Activated naive CD4-positive, alpha-beta T cell treated with anti-CD3 and anti-CD28 coated beads for 36 hours (primary cell): ENCODE measurements at regions not wholly inside any gene's neighbourhood (a gene's known extent, or its start where the extent isn't known, plus 50 kb on each side); places are given as distances from the start of the nearest gene placed in this dataset.

Experiments used
- CTCF ChIA-PET: fragments of 350-600 bp; sonication (Branson Sonifier 250); formaldehyde crosslinking; loops from one replicate; lab custom pipeline; 2021; ENCODE audit warnings: antibody characterized with exemption; lab: Charles Lee
- DNase-seq: peaks from one replicate; pipeline ENCODE4 v3.0.0-alpha.2; 2020
- H3K27ac Mint-ChIP-seq: one replicate; pipeline ENCODE4 v1.8.0; 2021; ENCODE audit warnings: mild to moderate bottlenecking, mixed read lengths
- H3K27me3 Mint-ChIP-seq: one replicate; pipeline ENCODE4 v1.8.0; 2021; ENCODE audit warnings: low read depth, mixed read lengths
- H3K36me3 Mint-ChIP-seq: one replicate; pipeline ENCODE4 v1.8.0; 2021; ENCODE audit warnings: low read depth, mixed read lengths
- H3K4me1 Mint-ChIP-seq: one replicate; pipeline ENCODE4 v1.8.0; 2021; ENCODE audit warnings: low read depth, mixed read lengths
- H3K4me3 Mint-ChIP-seq: one replicate; pipeline ENCODE4 v1.8.0; 2021; ENCODE audit warnings: mild to moderate bottlenecking, moderate library complexity, mixed read lengths
- H3K9me3 Mint-ChIP-seq: one replicate; pipeline ENCODE4 v1.8.0; 2021; ENCODE audit warnings: mixed read lengths
- intact Hi-C: fragments of 100-400 bp; cut with micrococcal nuclease; formaldehyde crosslinking; loops from one replicate; pipeline ENCODE4 v1.15.1; 2023

DNA sequence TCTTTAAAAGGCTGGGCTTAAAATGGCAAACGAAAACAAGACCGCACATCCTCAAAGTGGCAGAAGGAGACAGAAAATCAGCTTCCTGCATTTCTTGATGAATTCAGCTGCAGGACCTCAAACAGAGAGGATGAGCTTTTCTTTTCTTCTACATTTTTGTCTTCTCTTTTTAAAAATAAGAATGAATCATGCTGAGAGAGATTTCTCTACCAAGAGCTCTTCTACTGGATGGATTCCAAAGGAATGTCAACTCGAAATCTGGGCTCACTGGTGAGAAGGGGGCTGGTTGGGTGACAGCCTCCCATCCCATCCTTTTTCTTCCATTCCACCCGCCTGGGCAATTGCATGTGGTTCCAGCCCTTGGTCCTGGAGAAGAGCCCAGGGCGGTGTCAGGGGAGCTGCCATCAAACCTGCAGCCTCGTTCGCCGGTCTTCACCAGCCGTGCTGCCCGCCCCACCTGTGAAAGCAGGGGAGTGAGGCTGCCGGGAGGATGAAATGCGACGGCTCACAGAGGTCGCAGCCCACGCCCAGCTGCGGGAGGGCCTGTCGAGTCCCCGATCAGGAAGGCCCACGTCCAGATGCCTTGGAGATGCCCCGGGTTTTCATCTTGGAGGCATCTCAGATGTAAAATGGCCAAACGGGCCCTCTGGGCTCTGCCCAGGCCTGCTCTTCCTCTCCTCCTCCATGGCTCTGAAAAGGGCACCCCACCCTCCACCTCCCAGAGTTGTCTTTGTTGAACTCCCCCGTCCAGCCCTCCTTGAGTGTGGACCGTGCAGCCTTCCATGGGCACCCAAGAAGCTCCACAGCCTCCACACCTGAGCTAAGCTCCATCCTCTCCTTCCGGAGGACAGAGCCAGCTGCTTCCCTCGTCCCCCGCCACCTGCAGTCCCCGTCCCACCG lies 121.9 kb downstream of the FOXL1 start:
- DNase-seq: no peak
- Mint-ChIP-seq H3K4me1 (no peaks in the 10 kb centered on the region), H3K27me3 (no peaks in the 10 kb centered on the region), H3K4me3 (no peak overlapping the region), H3K36me3 (no peaks in the 10 kb centered on the region), H3K9me3 (no peaks in the 10 kb centered on the region), H3K27ac (no peak overlapping the region)
- CTCF ChIA-PET: no interaction called here
- intact Hi-C loops: no loop called here

DNA sequence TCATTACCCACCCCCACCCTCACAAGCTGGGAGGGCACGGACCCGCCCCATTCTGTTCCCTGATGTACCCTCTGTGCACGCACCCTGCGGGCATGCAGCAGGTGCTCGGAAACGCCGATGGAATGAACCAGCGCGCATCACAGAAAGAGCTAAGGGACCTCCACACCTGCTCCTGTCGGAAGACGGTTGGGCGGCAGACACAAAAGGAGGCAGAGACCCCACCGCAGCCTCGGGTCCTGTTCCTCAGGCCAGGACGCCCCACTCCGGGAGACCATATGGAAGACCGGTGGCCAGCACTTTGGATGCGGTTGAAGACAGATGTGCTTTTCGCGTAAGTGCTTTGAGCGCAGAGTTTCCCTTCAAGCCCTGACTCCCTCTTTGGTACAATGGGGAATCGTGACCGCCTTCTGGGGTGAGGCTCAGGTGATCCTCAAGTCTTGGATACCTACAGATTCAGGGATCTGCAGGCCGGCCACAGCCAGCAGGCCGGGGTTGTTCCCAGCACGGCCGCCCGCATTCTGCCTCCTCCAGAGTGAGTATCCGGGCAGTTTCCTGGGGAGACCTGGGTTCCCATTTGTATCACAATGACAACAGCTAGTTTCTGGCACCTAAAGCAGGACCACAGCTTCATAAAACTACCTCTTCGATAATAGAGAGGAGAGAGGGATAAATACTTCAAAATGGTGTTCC lies 123.1 kb downstream of the FOXL1 start:
- Mint-ChIP-seq H3K4me1 (no peaks in the 10 kb centered on the region), H3K27ac (no peak overlapping the region), H3K27me3 (peaks cover 2% of the 10 kb centered on the region), H3K4me3 (no peak overlapping the region), H3K36me3 (no peaks in the 10 kb centered on the region), H3K9me3 (no peaks in the 10 kb centered on the region)
- intact Hi-C loops: no loop called here
- no peak for DNase-seq
- CTCF ChIA-PET: no interaction called here

DNA sequence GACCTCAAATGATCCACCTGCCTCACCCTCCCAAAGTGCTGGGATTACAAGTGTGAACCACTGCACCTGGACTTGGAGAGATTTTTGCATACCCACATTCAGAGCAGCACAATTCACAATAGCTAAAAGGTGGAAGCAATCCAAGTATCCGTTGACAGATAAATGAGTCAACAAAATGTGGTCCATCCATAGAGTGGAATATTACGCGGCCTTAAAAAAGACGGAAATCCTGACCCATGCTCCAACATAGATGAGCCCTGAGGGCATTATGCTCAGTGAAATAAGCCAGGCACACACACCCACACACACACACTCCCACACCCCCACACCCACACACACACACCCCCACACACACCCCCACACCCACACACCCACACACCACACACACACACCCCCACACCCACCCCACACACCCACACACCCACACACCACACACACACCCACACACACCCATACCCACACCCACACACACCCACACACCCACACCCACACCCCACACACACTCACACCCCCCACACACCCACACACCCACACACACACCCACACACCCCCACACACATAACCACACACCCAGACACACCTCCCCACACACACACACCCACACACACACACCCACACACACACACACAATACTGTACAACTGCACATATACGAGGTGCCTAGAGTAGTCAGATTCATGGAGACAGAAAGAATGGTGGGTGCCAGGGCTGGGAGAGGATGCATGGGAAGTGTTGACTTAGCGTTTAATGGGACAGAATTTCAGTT lies 124.7 kb downstream of the FOXL1 start:
- Mint-ChIP-seq H3K27ac (no peak overlapping the region), H3K9me3 (no peaks in the 10 kb centered on the region), H3K4me3 (no peak overlapping the region), H3K4me1 (no peaks in the 10 kb centered on the region), H3K36me3 (no peaks in the 10 kb centered on the region), H3K27me3 (peaks cover 2% of the 10 kb centered on the region)
- DNase-seq: no peak
- intact Hi-C loops: no loop called here
- CTCF ChIA-PET: no interaction called here

DNA sequence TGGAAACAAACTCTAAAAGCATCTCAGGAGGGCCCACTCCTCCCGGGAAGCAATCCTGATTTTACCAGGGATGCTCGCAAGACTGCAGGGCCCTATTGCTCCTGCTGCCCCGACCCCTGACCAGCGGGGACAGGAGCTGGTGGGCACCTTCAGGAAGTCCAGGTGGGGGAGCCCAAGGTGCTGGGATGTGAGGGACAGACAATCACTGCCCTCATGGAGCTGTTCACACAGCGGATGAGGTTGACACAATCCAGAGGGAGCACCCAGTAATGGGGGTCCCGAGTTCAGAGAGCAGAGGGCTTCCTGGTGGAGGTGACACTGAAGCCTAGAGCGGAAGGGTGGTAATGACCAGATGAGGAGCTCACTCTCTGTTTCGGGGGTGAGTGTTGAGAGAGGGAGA lies 126.2 kb downstream of the FOXL1 start:
- CTCF ChIA-PET: no interaction called here
- no peak for DNase-seq
- intact Hi-C loops: no loop called here
- H3K27ac Mint-ChIP-seq: no peak overlapping the region
- H3K4me3 Mint-ChIP-seq: no peak overlapping the region
- peaks cover 5% of the 10 kb centered on the region for H3K9me3 Mint-ChIP-seq
- H3K4me1 Mint-ChIP-seq: no peaks in the 10 kb centered on the region
- H3K36me3 Mint-ChIP-seq: no peaks in the 10 kb centered on the region
- H3K27me3 Mint-ChIP-seq: peaks cover 2% of the 10 kb centered on the region

DNA sequence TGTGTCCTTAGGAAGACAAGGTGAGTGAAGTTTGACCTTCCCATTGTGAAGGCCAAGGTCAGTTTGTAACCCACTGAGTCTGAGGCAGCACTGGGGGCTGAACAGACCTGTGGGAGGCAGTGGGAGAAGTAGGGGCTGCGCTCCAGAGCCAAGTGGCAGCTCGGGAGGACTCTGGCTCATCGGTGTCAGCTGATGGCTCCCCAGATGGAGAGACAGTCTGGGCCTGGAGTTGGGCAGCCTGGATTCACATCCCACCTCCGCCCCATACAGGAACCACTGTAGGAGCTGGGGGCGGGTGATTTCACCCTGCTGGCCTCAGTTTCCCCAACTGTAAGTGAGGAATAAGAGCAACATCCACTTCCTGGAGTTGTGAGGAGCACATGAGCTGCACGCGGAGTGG lies 128.4 kb downstream of the FOXL1 start:
- Mint-ChIP-seq H3K4me1 (no peaks in the 10 kb centered on the region), H3K27me3 (peaks cover 2% of the 10 kb centered on the region), H3K36me3 (no peaks in the 10 kb centered on the region), H3K9me3 (peaks cover 5% of the 10 kb centered on the region), H3K27ac (no peak overlapping the region), H3K4me3 (no peak overlapping the region)
- no peak for DNase-seq
- intact Hi-C loops: no loop called here
- CTCF ChIA-PET: no interaction called here

DNA sequence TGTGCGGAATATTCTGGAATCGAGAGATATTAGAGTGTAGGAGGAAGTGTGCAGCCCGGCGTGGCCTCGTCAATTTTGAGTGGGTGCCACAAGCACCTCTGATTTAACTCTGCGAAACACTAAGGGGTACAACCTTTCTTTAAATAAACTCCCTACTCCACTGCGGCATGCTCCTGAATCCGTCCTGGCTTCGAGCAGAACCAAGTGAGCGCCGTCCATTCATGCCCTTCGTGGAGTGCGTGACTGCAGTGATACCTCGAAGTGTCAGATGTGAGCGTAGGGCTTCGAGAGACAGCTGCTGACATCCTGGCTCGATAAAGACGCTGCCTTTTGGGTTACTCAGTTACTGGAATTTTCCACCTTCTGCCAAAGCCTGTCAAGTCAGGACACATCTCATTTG lies 128.8 kb downstream of the FOXL1 start:
- intact Hi-C loops: no loop called here
- Mint-ChIP-seq H3K27ac (no peak overlapping the region), H3K4me1 (no peaks in the 10 kb centered on the region), H3K27me3 (peaks cover 2% of the 10 kb centered on the region), H3K9me3 (peaks cover 5% of the 10 kb centered on the region), H3K36me3 (no peaks in the 10 kb centered on the region), H3K4me3 (no peak overlapping the region)
- DNase-seq: no peak
- CTCF ChIA-PET: no interaction called here

DNA sequence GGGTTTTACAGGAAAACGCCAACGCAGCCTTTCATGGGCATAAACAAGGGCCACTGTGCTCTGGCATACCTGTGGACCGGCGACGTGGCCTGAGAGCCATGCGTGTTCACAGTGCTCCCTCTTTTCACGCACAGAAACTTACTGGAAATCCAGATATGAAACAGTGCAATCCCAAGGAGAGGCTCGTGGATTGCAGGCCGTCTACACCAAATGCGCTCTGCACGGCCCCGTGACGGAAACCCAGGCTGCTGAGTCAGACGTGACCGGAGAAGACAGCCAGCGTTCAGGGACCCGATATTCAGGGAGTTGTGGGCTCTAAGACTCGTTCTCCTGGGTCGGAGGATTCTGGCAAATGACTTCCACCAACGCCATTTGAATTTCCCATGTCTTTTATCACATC lies 129.2 kb downstream of the FOXL1 start:
- no peak for DNase-seq
- Mint-ChIP-seq H3K27me3 (peaks cover 2% of the 10 kb centered on the region), H3K9me3 (peaks cover 5% of the 10 kb centered on the region), H3K4me3 (no peak overlapping the region), H3K27ac (no peak overlapping the region), H3K36me3 (no peaks in the 10 kb centered on the region), H3K4me1 (no peaks in the 10 kb centered on the region)
- intact Hi-C loops: no loop called here
- CTCF ChIA-PET: no interaction called here

DNA sequence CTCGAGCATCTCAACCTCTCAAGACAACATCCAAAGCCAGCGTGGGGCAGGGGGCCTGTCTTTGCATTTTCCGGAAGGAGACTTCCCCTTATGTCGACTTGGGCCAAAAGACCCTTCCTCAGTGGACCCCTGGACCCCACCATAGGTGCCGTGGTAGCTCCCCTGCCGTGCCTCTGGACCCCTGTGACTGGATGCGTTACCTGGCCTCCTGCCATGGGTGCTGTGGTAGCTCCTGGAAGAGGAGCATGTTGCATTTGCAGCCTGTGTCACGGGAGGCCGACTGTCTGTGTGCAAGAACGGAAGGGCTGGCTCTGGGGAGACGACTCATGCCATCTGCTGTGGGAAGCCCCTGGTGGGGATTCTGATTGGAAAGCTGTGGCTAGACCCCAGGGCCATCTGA lies 130.1 kb downstream of the FOXL1 start:
- Mint-ChIP-seq H3K36me3 (no peaks in the 10 kb centered on the region), H3K9me3 (peaks cover 5% of the 10 kb centered on the region), H3K27me3 (peaks cover 2% of the 10 kb centered on the region), H3K4me3 (no peak overlapping the region), H3K27ac (no peak overlapping the region), H3K4me1 (no peaks in the 10 kb centered on the region)
- DNase-seq: no peak
- CTCF ChIA-PET: no interaction called here
- intact Hi-C loops: no loop called here

DNA sequence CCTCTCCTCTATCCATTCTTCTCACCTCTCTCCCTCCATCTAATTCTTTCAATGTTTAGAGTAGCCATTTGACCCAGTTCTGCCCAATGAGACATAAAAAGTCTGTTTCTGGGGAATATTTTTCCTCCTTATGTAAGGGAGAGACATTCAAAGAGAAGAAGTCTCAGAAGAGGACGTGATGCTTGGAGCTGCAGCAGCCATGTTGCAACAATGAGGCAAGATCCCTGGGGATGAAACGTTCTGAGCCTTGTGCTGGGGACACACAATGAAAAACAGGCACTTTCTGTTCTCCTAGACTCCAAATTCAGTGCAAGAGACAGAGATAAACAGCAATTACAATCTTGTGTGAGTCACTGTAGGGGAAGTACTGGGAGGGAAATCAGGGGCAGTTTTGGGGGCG lies 130.8 kb downstream of the FOXL1 start:
- CTCF ChIA-PET: no interaction called here
- Mint-ChIP-seq H3K27me3 (peaks cover 2% of the 10 kb centered on the region), H3K27ac (no peak overlapping the region), H3K4me3 (no peak overlapping the region), H3K4me1 (no peaks in the 10 kb centered on the region), H3K9me3 (peaks cover 5% of the 10 kb centered on the region), H3K36me3 (no peaks in the 10 kb centered on the region)
- no peak for DNase-seq
- intact Hi-C loops: no loop called here

DNA sequence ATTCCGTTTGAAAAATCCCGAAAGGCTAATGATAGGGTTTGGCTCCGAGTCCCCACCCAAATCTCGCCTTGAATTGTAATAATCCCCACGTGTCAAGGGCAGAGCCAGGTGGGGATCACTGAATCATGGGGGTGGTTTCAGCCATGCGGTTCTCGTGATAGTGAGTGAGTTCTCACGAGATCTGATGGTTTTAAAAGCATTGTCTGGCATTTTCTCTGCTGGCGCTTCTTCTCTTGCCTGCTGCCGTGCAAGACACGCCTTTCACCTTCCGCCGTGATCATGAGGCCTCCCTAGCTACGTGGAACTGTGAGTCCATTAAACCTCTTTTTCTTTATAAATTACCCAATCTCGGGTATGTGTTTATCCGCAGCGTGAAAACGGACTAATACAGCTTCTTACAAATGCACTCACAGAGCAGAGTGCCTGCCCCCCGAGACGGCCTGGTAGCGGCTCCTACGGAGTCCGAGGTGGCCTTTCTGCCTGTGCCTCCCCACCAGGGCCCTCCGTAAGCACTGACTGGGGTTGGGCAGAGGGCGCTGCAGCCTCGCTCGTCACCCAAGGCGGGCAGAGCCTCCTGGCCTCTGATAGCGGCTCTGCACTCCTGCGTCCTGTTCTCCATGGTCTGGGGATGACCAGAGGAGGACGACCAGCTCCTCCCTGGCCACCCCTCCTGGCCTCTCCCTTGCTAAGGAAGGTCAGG lies 131.7 kb downstream of the FOXL1 start:
- H3K9me3 Mint-ChIP-seq: peaks cover 5% of the 10 kb centered on the region
- CTCF ChIA-PET: no interaction called here
- intact Hi-C loops: no loop called here
- H3K27ac Mint-ChIP-seq: no peak overlapping the region
- no peaks in the 10 kb centered on the region for H3K36me3 Mint-ChIP-seq
- H3K27me3 Mint-ChIP-seq: peaks cover 2% of the 10 kb centered on the region
- H3K4me1 Mint-ChIP-seq: no peaks in the 10 kb centered on the region
- H3K4me3 Mint-ChIP-seq: no peak overlapping the region
- no peak for DNase-seq

DNA sequence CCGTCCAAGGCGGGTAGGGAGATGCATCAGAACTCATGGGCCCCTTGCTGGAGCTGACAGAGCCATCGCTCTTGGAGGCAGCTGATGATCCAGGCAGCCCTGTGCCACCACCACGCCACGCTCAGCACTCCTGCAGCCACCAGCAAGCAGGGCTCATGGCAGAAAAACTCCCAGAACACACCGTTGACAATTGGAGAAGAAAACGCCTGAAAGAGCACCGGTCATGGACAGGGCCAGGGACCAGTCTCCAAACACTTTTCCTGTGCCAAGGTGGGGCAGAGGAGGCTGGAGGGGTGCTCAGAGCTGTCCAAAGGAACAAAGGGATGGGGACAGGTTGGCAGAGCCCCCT lies 132.2 kb downstream of the FOXL1 start:
- CTCF ChIA-PET: no interaction called here
- intact Hi-C loops: no loop called here
- no peak for DNase-seq
- Mint-ChIP-seq H3K27ac (no peak overlapping the region), H3K4me3 (no peak overlapping the region), H3K36me3 (no peaks in the 10 kb centered on the region), H3K4me1 (no peaks in the 10 kb centered on the region), H3K9me3 (peaks cover 5% of the 10 kb centered on the region), H3K27me3 (peaks cover 4% of the 10 kb centered on the region)
